GM23338 (cell line): ENCODE measurements at regions not wholly inside any gene's neighbourhood (a gene's known extent, or its start where the extent isn't known, plus 50 kb on each side); places are given as distances from the start of the nearest gene placed in this dataset.
A peak's percentile ranks its signal among the peaks of the same experiment; 100 is the strongest.

Source experiments
- ATAC-seq: fragments of 200-7000 bp; cut with Tn5 transposase; 3 replicates; pipeline ENCODE4 v1.9.1; 2020
- DNase-seq: peaks from one replicate; pipeline ENCODE4 v3.0.0-alpha.2; 2015; ENCODE audit warnings: low spot score
- H2AFZ ChIP-seq: fragments of 200-600 bp; sonication (generic); 2 replicates; pipeline ENCODE4 v1.8.0; 2016; ENCODE audit warnings: antibody characterized with exemption, mild to moderate bottlenecking, moderate library complexity
- H3F3A ChIP-seq: fragments of 200-600 bp; sonication (generic); replicated peaks from 2 replicates; pipeline ENCODE4 v1.8.0; 2017; ENCODE audit warnings: antibody characterized with exemption, mixed run types, low read depth
- H3K27ac ChIP-seq: fragments of 200-600 bp; sonication (generic); 2 replicates; pipeline ENCODE4 v1.6.1; 2016; ENCODE audit warnings: low read depth
- H3K27me3 ChIP-seq: fragments of 200-600 bp; sonication (generic); 2 replicates; pipeline ENCODE4 v1.8.0; 2016; ENCODE audit warnings: mild to moderate bottlenecking, mixed run types, moderate library complexity; ENCODE audit not compliant: insufficient read depth
- H3K36me3 ChIP-seq: fragments of 200-600 bp; sonication (generic); 2 replicates; pipeline ENCODE4 v1.8.0; 2016; ENCODE audit warnings: mild to moderate bottlenecking; ENCODE audit not compliant: insufficient read depth
- H3K4me1 ChIP-seq: fragments of 200-600 bp; sonication (generic); 2 replicates; pipeline ENCODE4 v1.8.0; 2016; ENCODE audit warnings: mild to moderate bottlenecking, moderate library complexity; ENCODE audit not compliant: insufficient read depth
- H3K4me2 ChIP-seq: fragments of 200-600 bp; sonication (generic); 2 replicates; pipeline ENCODE4 v1.7.1; 2017; ENCODE audit warnings: mixed run types
- H3K4me3 ChIP-seq: fragments of 200-600 bp; sonication (generic); 2 replicates; pipeline ENCODE4 v1.6.1; 2016; ENCODE audit warnings: mixed run types
- H3K79me2 ChIP-seq: fragments of 200-600 bp; sonication (generic); replicated peaks from 2 replicates; pipeline ENCODE4 v1.8.0; 2017; ENCODE audit warnings: mild to moderate bottlenecking; ENCODE audit not compliant: insufficient read depth
- H3K9me2 ChIP-seq: fragments of 200-600 bp; sonication (generic); 2 replicates; pipeline ENCODE4 v1.8.0; 2017; ENCODE audit not compliant: insufficient read depth
- H4K20me1 ChIP-seq: fragments of 200-600 bp; sonication (generic); replicated peaks from 2 replicates; pipeline ENCODE4 v1.8.0; 2017; ENCODE audit warnings: mild to moderate bottlenecking; ENCODE audit not compliant: insufficient read depth
- H3K27ac Mint-ChIP-seq: 2 replicates; pipeline ENCODE4 v1.8.0; 2020; ENCODE audit warnings: inconsistent platforms, mild to moderate bottlenecking, moderate library complexity, mixed read lengths
- H3K27me3 Mint-ChIP-seq: 3 replicates; pipeline ENCODE4 v1.8.0; 2022; ENCODE audit warnings: low read depth, mild to moderate bottlenecking, moderate library complexity, mixed read lengths, inconsistent platforms; ENCODE audit not compliant: insufficient read depth, poor library complexity
- H3K36me3 Mint-ChIP-seq: 3 replicates; pipeline ENCODE4 v1.8.0; 2021; ENCODE audit warnings: low read depth, mild to moderate bottlenecking, inconsistent platforms, moderate library complexity, mixed read lengths
- H3K4me1 Mint-ChIP-seq: 3 replicates; pipeline ENCODE4 v1.8.0; 2020; ENCODE audit warnings: mild to moderate bottlenecking, inconsistent platforms, mixed read lengths
- H3K4me3 Mint-ChIP-seq: 3 replicates; pipeline ENCODE4 v1.8.0; 2021; ENCODE audit warnings: moderate library complexity, mild to moderate bottlenecking, inconsistent platforms, mixed read lengths
- H3K9me3 Mint-ChIP-seq: 3 replicates; pipeline ENCODE4 v1.8.0; 2020; ENCODE audit warnings: moderate library complexity, mild to moderate bottlenecking, inconsistent platforms, mixed read lengths
- CREB1 ChIP-seq: fragments of 250-450 bp; sonication (Bioruptor Pico); IDR thresholded peaks from 2 replicates; pipeline ENCODE4 v1.5.0; 2020; ENCODE audit warnings: low read depth, mild to moderate bottlenecking, moderate library complexity
- ETS1 ChIP-seq: IDR thresholded peaks from 2 replicates; pipeline ENCODE4 v1.6.1; 2016; ENCODE audit warnings: antibody characterized with exemption
- EZH2 ChIP-seq: fragments of 200-600 bp; sonication (generic); IDR thresholded peaks from one replicate; pipeline ENCODE4 v1.8.0; 2017; ENCODE audit warnings: antibody characterized with exemption, mild to moderate bottlenecking, low read depth; ENCODE audit not compliant: unreplicated experiment
- EZH2phosphoT487 ChIP-seq: fragments of 200-600 bp; sonication (generic); IDR thresholded peaks from one replicate; pipeline ENCODE4 v1.8.1; 2018; ENCODE audit warnings: antibody characterized with exemption; ENCODE audit not compliant: unreplicated experiment
- JUNB ChIP-seq: IDR thresholded peaks from one replicate; pipeline ENCODE4 v1.6.1; 2016; ENCODE audit warnings: antibody characterized with exemption; ENCODE audit not compliant: unreplicated experiment
- NANOG ChIP-seq: IDR thresholded peaks from 2 replicates; pipeline ENCODE4 v1.6.1; 2016; ENCODE audit warnings: antibody characterized with exemption, borderline replicate concordance
- POLR2AphosphoS5 ChIP-seq: IDR thresholded peaks from 2 replicates; pipeline ENCODE4 v1.6.1; 2016; ENCODE audit warnings: antibody characterized with exemption, low read depth
- STAT1 ChIP-seq: IDR thresholded peaks from one replicate; pipeline ENCODE4 v1.6.1; 2016; ENCODE audit warnings: antibody characterized with exemption; ENCODE audit not compliant: unreplicated experiment
- ZNF114 ChIP-seq: fragments of 250-450 bp; sonication (Bioruptor Pico); IDR thresholded peaks from 2 replicates; pipeline ENCODE4 v1.5.0; 2020; ENCODE audit warnings: mild to moderate bottlenecking, moderate library complexity
- ZNF331 ChIP-seq: fragments of 250-450 bp; sonication (Bioruptor Pico); IDR thresholded peaks from 2 replicates; pipeline ENCODE4 v1.5.0; 2020; ENCODE audit warnings: low read depth, mild to moderate bottlenecking, moderate library complexity
- ZNF462 ChIP-seq: fragments of 250-450 bp; sonication (Bioruptor Pico); IDR thresholded peaks from 2 replicates; pipeline ENCODE4 v1.5.0; 2020; ENCODE audit warnings: mild to moderate bottlenecking, moderate library complexity
- TF ChIP-seq, protein P1 (sequence below): IDR thresholded peaks from one replicate; pipeline ENCODE4 v1.6.1; 2018; ENCODE audit warnings: antibody characterized with exemption; ENCODE audit not compliant: unreplicated experiment

DNA sequence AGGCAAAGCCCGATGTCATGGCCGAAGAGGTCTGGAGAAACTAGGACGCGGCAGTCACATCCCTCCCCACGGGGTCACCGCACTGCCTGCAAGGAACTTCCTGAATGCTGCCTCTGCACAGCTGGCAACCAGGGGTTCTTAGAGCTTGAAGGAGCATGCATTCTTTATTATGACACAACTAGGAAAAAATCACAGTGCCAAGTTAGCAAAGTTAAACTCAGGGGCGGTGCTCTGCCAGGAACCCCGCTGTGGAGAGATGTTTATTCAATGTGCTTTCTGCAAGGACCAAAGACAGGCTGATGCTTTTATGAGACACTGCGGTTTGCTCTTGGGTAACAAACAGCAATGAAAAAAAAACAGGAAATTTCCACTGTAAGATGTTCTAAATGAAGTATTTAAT is 287.3 kb upstream of the FOXQ1 start:
- Histone ChIP-seq H4K20me1 (no peaks in the 10 kb centered on the region), H3K27me3 (no peaks in the 10 kb centered on the region), H3K27ac (no peak overlapping the region), H3K79me2 (no peaks in the 10 kb centered on the region), H3K4me1 (peaks cover 3% of the 10 kb centered on the region; the same call in 1 of the 2 replicates), H3K9me2 (peaks cover 9% of the 10 kb centered on the region), H3K4me2 (no peak overlapping the region), H2AFZ (0 out of 2 replicates have a peak overlapping the region, but pooled peaks have one; percentile 69), H3K36me3 (no peaks in the 10 kb centered on the region), H3F3A (no peaks in the 10 kb centered on the region), H3K4me3 (no peak overlapping the region)
- H3K27me3 Mint-ChIP-seq, result peaks cover 7% of the 10 kb centered on the region
- no peak for ATAC-seq
- TF ChIP-seq EZH2, result no peak
- no peak for TF ChIP-seq STAT1
- TF ChIP-seq EZH2phosphoT487, result no peak
- no peak for TF ChIP-seq ETS1
- TF ChIP-seq ZNF331 (CRISPR knock-in tag), result no peak
- TF ChIP-seq, protein P1, sequence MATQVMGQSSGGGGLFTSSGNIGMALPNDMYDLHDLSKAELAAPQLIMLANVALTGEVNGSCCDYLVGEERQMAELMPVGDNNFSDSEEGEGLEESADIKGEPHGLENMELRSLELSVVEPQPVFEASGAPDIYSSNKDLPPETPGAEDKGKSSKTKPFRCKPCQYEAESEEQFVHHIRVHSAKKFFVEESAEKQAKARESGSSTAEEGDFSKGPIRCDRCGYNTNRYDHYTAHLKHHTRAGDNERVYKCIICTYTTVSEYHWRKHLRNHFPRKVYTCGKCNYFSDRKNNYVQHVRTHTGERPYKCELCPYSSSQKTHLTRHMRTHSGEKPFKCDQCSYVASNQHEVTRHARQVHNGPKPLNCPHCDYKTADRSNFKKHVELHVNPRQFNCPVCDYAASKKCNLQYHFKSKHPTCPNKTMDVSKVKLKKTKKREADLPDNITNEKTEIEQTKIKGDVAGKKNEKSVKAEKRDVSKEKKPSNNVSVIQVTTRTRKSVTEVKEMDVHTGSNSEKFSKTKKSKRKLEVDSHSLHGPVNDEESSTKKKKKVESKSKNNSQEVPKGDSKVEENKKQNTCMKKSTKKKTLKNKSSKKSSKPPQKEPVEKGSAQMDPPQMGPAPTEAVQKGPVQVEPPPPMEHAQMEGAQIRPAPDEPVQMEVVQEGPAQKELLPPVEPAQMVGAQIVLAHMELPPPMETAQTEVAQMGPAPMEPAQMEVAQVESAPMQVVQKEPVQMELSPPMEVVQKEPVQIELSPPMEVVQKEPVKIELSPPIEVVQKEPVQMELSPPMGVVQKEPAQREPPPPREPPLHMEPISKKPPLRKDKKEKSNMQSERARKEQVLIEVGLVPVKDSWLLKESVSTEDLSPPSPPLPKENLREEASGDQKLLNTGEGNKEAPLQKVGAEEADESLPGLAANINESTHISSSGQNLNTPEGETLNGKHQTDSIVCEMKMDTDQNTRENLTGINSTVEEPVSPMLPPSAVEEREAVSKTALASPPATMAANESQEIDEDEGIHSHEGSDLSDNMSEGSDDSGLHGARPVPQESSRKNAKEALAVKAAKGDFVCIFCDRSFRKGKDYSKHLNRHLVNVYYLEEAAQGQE, result no peak
- no peak for TF ChIP-seq CREB1 (CRISPR knock-in tag)
- no peak for TF ChIP-seq JUNB
- TF ChIP-seq NANOG, result no peak
- TF ChIP-seq ZNF114 (CRISPR knock-in tag), result no peak
- H3K36me3 Mint-ChIP-seq, result no peaks in the 10 kb centered on the region
- peaks cover 9% of the 10 kb centered on the region; the same call in 2 of the 3 replicates for H3K9me3 Mint-ChIP-seq
- no peak overlapping the region for H3K4me3 Mint-ChIP-seq
- DNase-seq, result no peak
- H3K4me1 Mint-ChIP-seq, result peaks cover 35% of the 10 kb centered on the region
- no peak overlapping the region for H3K27ac Mint-ChIP-seq

DNA sequence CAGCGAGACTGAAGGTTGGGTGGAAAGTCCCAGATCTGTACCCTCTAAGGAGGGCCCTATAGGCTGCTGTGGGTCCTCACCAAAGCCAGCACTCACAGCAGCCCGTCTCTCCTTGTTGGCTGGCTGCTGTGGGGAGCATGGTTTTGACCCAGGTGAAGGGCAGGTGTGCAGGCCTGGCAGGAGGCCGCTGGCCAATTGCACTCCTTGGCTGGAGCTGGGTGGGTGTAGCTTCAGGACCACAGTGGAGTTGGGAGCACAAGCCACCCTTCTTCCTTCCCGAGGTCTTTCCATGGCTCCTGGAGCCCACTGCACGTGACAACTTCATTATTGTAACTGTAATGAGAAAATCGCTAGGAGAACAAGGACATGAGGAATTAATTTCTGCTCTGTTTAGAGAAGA is 287.7 kb upstream of the FOXQ1 start:
- DNase-seq (no peak), ATAC-seq (no peak)
- Mint-ChIP-seq H3K36me3 (no peaks in the 10 kb centered on the region), H3K27me3 (peaks cover 7% of the 10 kb centered on the region), H3K4me1 (peaks cover 32% of the 10 kb centered on the region), H3K27ac (no peak overlapping the region), H3K9me3 (peaks cover 7% of the 10 kb centered on the region; the same call in 2 of the 3 replicates), H3K4me3 (no peak overlapping the region)
- H3K4me2 ChIP-seq, result no peak overlapping the region
- no peaks in the 10 kb centered on the region for H4K20me1 ChIP-seq
- H3K79me2 ChIP-seq, result no peaks in the 10 kb centered on the region
- H3K4me3 ChIP-seq, result no peak overlapping the region
- peaks cover 3% of the 10 kb centered on the region; the same call in 1 of the 2 replicates for H3K4me1 ChIP-seq
- no peaks in the 10 kb centered on the region for H3F3A ChIP-seq
- H3K9me2 ChIP-seq, result peaks cover 9% of the 10 kb centered on the region
- no peaks in the 10 kb centered on the region for H3K27me3 ChIP-seq
- H3K27ac ChIP-seq, result no peak overlapping the region
- H2AFZ ChIP-seq, result 0 out of 2 replicates have a peak overlapping the region, but pooled peaks have one; percentile 69
- H3K36me3 ChIP-seq, result no peaks in the 10 kb centered on the region
- no peak for TF ChIP-seq JUNB
- TF ChIP-seq EZH2, result no peak
- TF ChIP-seq ZNF331 (CRISPR knock-in tag), result no peak
- TF ChIP-seq ZNF114 (CRISPR knock-in tag), result no peak
- TF ChIP-seq POLR2AphosphoS5, result no peak
- TF ChIP-seq ZNF462 (CRISPR knock-in tag), result no peak
- no peak for TF ChIP-seq NANOG
